ENCODE measurements at regions not wholly inside any gene's neighbourhood (a gene's known extent, or its start where the extent isn't known, plus 50 kb on each side); places are given as distances from the start of the nearest gene placed in this dataset.

- Histone ChIP-seq H3K9ac (ENCODE audit: low read depth, low read length) (no peak overlapping the region), H3K36me3 (ENCODE audit: control insufficient read depth, insufficient read depth, low read length) (no peaks in the 10 kb centered on the region), H3K9me3 (ENCODE audit: control insufficient read depth, insufficient read depth, low read length) (no peaks in the 10 kb centered on the region), H3K4me3 (ENCODE audit: low read depth, low read length) (no peak overlapping the region), H3K4me1 (ENCODE audit: control insufficient read depth, insufficient read depth, low read length) (no peaks in the 10 kb centered on the region), H3K27me3 (ENCODE audit: control insufficient read depth, insufficient read depth, low read length) (no peaks in the 10 kb centered on the region)
These were observed 218.4 kb upstream of the LINGO1 start for GRCh38 chr15:77851086-77851485.

GRCh38 chr15:77846986-77847385, 214.3 kb upstream of the LINGO1 start:
- Histone ChIP-seq H3K36me3 (ENCODE audit: control insufficient read depth, insufficient read depth, low read length) (no peaks in the 10 kb centered on the region), H3K4me3 (ENCODE audit: low read depth, low read length) (no peak overlapping the region), H3K9me3 (ENCODE audit: control insufficient read depth, insufficient read depth, low read length) (peaks cover 9% of the 10 kb centered on the region), H3K27me3 (ENCODE audit: control insufficient read depth, insufficient read depth, low read length) (no peaks in the 10 kb centered on the region), H3K9ac (ENCODE audit: low read depth, low read length) (no peak overlapping the region), H3K4me1 (ENCODE audit: control insufficient read depth, insufficient read depth, low read length) (no peaks in the 10 kb centered on the region)

GRCh38 chr15:77846360-77846759, 213.6 kb upstream of the LINGO1 start:
- Histone ChIP-seq H3K4me3 (ENCODE audit: low read depth, low read length) (no peak overlapping the region), H3K27me3 (ENCODE audit: control insufficient read depth, insufficient read depth, low read length) (no peaks in the 10 kb centered on the region), H3K36me3 (ENCODE audit: control insufficient read depth, insufficient read depth, low read length) (no peaks in the 10 kb centered on the region), H3K9ac (ENCODE audit: low read depth, low read length) (no peak overlapping the region), H3K4me1 (ENCODE audit: control insufficient read depth, insufficient read depth, low read length) (no peaks in the 10 kb centered on the region), H3K9me3 (ENCODE audit: control insufficient read depth, insufficient read depth, low read length) (peaks cover 9% of the 10 kb centered on the region)

GRCh38 chr15:77844798-77845446, 212.2 kb upstream of the LINGO1 start:
- no peak overlapping the region for H3K4me3 ChIP-seq (ENCODE audit: low read depth, low read length)
- H3K4me1 ChIP-seq (ENCODE audit: control insufficient read depth, insufficient read depth, low read length) = no peaks in the 10 kb centered on the region
- peaks cover 9% of the 10 kb centered on the region for H3K9me3 ChIP-seq (ENCODE audit: control insufficient read depth, insufficient read depth, low read length)
- no peaks in the 10 kb centered on the region for H3K36me3 ChIP-seq (ENCODE audit: control insufficient read depth, insufficient read depth, low read length)
- H3K27me3 ChIP-seq (ENCODE audit: control insufficient read depth, insufficient read depth, low read length) = no peaks in the 10 kb centered on the region
- no peak overlapping the region for H3K9ac ChIP-seq (ENCODE audit: low read depth, low read length)

- H3K9ac ChIP-seq (ENCODE audit: low read depth, low read length) = no peak overlapping the region
- H3K36me3 ChIP-seq (ENCODE audit: control insufficient read depth, insufficient read depth, low read length) = no peaks in the 10 kb centered on the region
- no peaks in the 10 kb centered on the region for H3K27me3 ChIP-seq (ENCODE audit: control insufficient read depth, insufficient read depth, low read length)
- no peak overlapping the region for H3K4me3 ChIP-seq (ENCODE audit: low read depth, low read length)
- peaks cover 9% of the 10 kb centered on the region for H3K9me3 ChIP-seq (ENCODE audit: control insufficient read depth, insufficient read depth, low read length)
- H3K4me1 ChIP-seq (ENCODE audit: control insufficient read depth, insufficient read depth, low read length) = no peaks in the 10 kb centered on the region
These were observed 210.8 kb upstream of the LINGO1 start for GRCh38 chr15:77843546-77843945.

GRCh38 chr15:77840991-77841775, 208.5 kb upstream of the LINGO1 start:
- no peak overlapping the region for H3K9ac ChIP-seq (ENCODE audit: low read depth, low read length)
- H3K36me3 ChIP-seq (ENCODE audit: control insufficient read depth, insufficient read depth, low read length) = no peaks in the 10 kb centered on the region
- H3K4me3 ChIP-seq (ENCODE audit: low read depth, low read length) = no peak overlapping the region
- H3K4me1 ChIP-seq (ENCODE audit: control insufficient read depth, insufficient read depth, low read length) = no peaks in the 10 kb centered on the region
- H3K27me3 ChIP-seq (ENCODE audit: control insufficient read depth, insufficient read depth, low read length) = no peaks in the 10 kb centered on the region
- peaks cover 9% of the 10 kb centered on the region for H3K9me3 ChIP-seq (ENCODE audit: control insufficient read depth, insufficient read depth, low read length)

GRCh38 chr15:77839970-77840905, 207.5 kb upstream of the LINGO1 start:
- H3K27me3 ChIP-seq (ENCODE audit: control insufficient read depth, insufficient read depth, low read length) = no peaks in the 10 kb centered on the region
- H3K9ac ChIP-seq (ENCODE audit: low read depth, low read length) = no peak overlapping the region
- no peak overlapping the region for H3K4me3 ChIP-seq (ENCODE audit: low read depth, low read length)

GRCh38 chr15:77839456-77839855, 206.7 kb upstream of the LINGO1 start:
- no peaks in the 10 kb centered on the region for H3K27me3 ChIP-seq (ENCODE audit: control insufficient read depth, insufficient read depth, low read length)
- H3K36me3 ChIP-seq (ENCODE audit: control insufficient read depth, insufficient read depth, low read length) = no peaks in the 10 kb centered on the region
- H3K9ac ChIP-seq (ENCODE audit: low read depth, low read length) = no peak overlapping the region
- no peak overlapping the region for H3K4me3 ChIP-seq (ENCODE audit: low read depth, low read length)
- no peaks in the 10 kb centered on the region for H3K4me1 ChIP-seq (ENCODE audit: control insufficient read depth, insufficient read depth, low read length)
- no peaks in the 10 kb centered on the region for H3K9me3 ChIP-seq (ENCODE audit: control insufficient read depth, insufficient read depth, low read length)

More at GRCh38 chr15:77839970-77840905, 207.5 kb upstream of the LINGO1 start:
- Histone ChIP-seq H3K4me1 (ENCODE audit: control insufficient read depth, insufficient read depth, low read length) (no peaks in the 10 kb centered on the region), H3K9me3 (ENCODE audit: control insufficient read depth, insufficient read depth, low read length) (peaks cover 4% of the 10 kb centered on the region), H3K36me3 (ENCODE audit: control insufficient read depth, insufficient read depth, low read length) (no peaks in the 10 kb centered on the region)

- no peak overlapping the region for H3K9ac ChIP-seq (ENCODE audit: low read depth, low read length)
- no peaks in the 10 kb centered on the region for H3K36me3 ChIP-seq (ENCODE audit: control insufficient read depth, insufficient read depth, low read length)
- H3K9me3 ChIP-seq (ENCODE audit: control insufficient read depth, insufficient read depth, low read length) = no peaks in the 10 kb centered on the region
- no peak overlapping the region for H3K4me3 ChIP-seq (ENCODE audit: low read depth, low read length)
- no peaks in the 10 kb centered on the region for H3K27me3 ChIP-seq (ENCODE audit: control insufficient read depth, insufficient read depth, low read length)
- H3K4me1 ChIP-seq (ENCODE audit: control insufficient read depth, insufficient read depth, low read length) = no peaks in the 10 kb centered on the region
These were observed 205.9 kb upstream of the LINGO1 start for GRCh38 chr15:77838595-77838994.

- Histone ChIP-seq H3K27me3 (ENCODE audit: control insufficient read depth, insufficient read depth, low read length) (no peaks in the 10 kb centered on the region), H3K4me1 (ENCODE audit: control insufficient read depth, insufficient read depth, low read length) (no peaks in the 10 kb centered on the region), H3K9me3 (ENCODE audit: control insufficient read depth, insufficient read depth, low read length) (no peaks in the 10 kb centered on the region), H3K36me3 (ENCODE audit: control insufficient read depth, insufficient read depth, low read length) (no peaks in the 10 kb centered on the region), H3K9ac (ENCODE audit: low read depth, low read length) (no peak overlapping the region), H3K4me3 (ENCODE audit: low read depth, low read length) (no peak overlapping the region)
These were observed 205.3 kb upstream of the LINGO1 start for GRCh38 chr15:77838061-77838460.

GRCh38 chr15:77837649-77838025, 204.9 kb upstream of the LINGO1 start:
- no peaks in the 10 kb centered on the region for H3K27me3 ChIP-seq (ENCODE audit: control insufficient read depth, insufficient read depth, low read length)
- no peak overlapping the region for H3K4me3 ChIP-seq (ENCODE audit: low read depth, low read length)
- H3K4me1 ChIP-seq (ENCODE audit: control insufficient read depth, insufficient read depth, low read length) = no peaks in the 10 kb centered on the region
- H3K9me3 ChIP-seq (ENCODE audit: control insufficient read depth, insufficient read depth, low read length) = no peaks in the 10 kb centered on the region
- H3K9ac ChIP-seq (ENCODE audit: low read depth, low read length) = no peak overlapping the region
- H3K36me3 ChIP-seq (ENCODE audit: control insufficient read depth, insufficient read depth, low read length) = no peaks in the 10 kb centered on the region
